ENCODE measurements at regions not wholly inside any gene's neighbourhood (a gene's known extent, or its start where the extent isn't known, plus 50 kb on each side); places are given as distances from the start of the nearest gene placed in this dataset.

DNA sequence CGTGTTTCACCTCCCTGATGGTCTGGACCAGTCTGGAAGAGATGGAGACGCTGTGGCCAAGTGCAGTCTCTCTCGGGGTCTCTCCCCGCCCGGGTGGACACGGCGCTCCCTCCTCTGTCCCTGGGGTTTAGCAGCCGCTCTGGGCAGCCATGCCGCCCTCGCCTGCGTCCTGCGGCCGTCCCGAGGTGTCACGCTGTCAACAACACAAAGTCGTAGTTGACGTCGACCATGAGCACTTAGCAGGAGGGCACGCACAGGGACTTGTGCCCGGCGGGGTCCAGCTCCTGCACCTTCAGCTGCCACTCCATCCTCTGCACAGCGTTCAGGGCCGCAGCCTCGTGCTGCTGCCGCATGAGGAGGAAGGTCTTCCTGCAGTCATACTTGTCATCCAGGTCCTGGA lies 368.9 kb downstream of the CDH9 start:
- no peak for DNase-seq (ENCODE audit: low spot score)

DNA sequence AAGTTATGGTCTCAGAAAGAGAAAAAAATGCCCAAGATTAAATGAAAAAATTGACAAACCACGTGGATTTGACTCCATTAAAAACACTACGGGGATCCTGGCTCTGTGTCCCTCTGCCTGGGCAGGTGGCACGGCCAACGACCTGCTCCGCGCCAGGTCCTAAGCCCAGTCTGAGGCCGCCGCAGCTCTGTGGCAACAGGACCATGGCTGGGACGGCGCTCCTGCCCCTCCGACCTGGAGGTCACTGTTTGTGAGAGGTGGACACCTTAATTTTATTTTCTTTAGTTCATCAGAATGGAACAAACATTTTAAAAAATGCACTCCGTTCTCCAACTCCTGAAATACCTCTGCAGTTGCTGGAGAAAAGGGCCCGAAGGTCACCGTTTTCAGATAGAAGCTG lies 369.4 kb downstream of the CDH9 start:
- no peak for DNase-seq (ENCODE audit: low spot score)

GRCh38 chr5:26666371-26666770 lies 372.0 kb downstream of the CDH9 start:
- no peak for DNase-seq (ENCODE audit: low spot score)

GRCh38 chr5:26663500-26663899 lies 374.9 kb downstream of the CDH9 start:
- DNase-seq (ENCODE audit: low spot score) = no peak

DNA sequence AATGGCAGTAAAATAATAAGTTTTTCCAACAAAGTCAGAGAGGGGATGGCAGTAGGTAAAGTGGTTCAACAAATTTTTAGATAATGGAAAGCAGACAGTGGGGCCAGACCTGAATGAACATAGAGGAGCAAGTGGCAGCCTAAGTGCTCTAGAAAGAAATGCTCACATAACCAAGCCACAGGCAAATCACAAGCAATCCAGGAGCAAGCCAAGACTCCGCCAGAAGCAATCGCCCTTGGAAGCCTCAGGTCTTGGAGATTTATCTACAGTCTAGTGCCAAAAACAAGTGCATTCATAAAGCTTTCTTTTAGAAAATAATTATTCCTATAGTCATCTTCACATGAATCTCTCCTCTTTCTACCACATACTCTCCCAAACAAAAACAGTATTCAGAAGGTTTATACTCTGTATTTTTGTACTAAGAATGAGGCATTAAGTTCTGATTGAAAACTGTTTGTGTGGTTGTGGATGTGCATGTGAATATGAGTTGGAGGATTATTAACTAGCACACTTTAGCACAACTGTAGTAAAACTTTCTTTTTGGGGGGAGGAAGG lies 375.5 kb downstream of the CDH9 start:
- DNase-seq (ENCODE audit: low spot score) = no peak

DNA sequence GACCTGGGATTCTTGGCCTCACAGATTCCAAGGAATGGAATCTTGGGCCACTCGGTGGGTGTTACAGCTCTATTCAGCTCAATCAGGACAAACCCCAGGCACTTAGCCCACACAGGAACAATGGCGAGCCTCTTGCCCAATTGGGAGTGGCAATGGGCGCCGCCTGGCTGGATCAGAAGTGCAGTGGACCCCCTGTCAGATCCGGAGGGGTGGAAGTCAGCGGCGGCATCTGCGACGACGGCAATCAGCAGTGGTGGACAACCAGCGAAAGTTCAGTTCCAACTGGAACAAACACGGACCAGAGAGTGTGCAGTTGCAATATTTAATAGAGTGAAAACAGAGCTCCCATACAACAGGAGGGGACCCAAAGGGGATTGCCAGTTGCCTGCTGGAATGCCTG lies 378.3 kb downstream of the CDH9 start:
- no peak for DNase-seq (ENCODE audit: low spot score)

- DNase-seq (ENCODE audit: low spot score) = no peak
These were observed 389.4 kb downstream of the CDH9 start for GRCh38 chr5:26649000-26649399.

DNA sequence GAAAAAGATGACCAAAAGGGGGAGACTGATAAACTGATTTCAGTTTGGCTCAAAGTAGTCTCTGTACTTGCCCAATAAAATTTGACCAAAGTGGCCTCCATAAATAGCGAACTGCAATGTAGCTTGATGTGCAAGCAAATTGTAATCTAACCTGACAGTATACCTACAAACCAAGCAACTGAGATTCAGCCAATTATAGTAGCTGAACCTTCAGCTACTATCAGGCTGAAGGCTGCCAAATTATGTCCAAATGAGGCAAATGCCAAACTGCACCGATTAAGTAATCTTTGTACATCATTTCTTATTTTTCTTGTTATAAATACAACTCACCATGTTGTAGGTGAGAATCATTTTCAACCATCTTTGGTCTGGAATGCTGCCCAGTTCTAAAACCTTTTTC lies 390.6 kb downstream of the CDH9 start:
- no peak for DNase-seq (ENCODE audit: low spot score)

DNA sequence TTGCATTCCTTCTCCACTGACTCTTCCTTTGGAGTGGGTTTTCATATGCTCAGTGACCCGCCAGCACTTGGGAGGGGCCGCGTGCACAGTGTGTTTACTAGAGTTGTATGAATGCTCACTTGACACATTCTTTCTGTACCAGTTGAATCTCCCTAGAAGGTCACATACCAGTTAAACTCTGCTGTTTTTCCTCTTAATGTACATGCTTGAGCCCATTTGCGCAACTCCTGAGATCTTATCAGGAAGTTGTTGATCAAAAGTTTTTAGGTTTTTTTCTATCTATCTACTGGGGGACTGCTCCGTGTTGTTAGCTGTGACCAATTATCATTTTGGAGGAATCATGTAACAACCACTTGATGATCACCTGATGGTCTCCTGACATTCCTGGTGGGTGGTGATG lies 392.7 kb downstream of the CDH9 start:
- no peak for DNase-seq (ENCODE audit: low spot score)

DNA sequence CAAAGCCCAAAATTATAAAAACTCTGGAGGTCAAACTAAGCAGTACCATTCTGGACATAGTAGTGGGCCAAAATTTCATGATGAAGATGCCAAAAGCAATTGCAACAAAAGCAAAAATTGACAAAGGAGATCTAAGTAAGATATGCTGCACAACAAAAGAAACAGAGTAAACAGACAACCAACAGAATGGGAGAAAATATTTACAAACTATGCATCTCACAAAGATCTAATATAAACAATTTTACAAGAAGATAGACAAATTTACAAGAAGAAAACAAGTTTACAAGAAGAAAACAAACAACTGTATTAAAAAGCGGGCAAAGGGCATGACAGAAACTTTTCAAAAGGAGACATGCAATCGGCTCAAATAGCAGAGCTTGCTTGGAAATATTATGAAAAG lies 396.9 kb downstream of the CDH9 start:
- DNase-seq (ENCODE audit: low spot score) = no peak

GRCh38 chr5:26625099-26625498 lies 413.3 kb downstream of the CDH9 start:
- no peak for DNase-seq (ENCODE audit: low spot score)

DNA sequence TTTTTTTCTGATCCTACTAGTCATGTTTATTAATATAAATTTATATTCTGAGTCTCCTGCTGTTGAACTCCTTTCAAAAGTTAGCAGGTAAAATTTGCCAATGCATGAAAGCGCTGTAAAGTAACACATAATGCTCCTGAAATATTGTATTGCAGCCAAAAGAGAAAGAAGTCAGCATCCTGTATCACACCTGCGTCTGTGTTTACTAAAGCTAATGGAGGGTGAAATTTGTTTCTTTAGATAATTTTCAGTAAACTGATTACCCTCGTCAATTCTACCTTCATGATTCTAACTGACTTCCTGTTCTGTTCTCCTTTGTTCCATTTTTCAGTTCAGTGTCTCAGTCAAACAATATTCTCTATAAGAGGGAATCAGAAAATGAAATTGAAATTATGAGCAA lies 415.4 kb downstream of the CDH9 start:
- no peak for DNase-seq (ENCODE audit: low spot score)

GRCh38 chr5:26610577-26610976 lies 427.8 kb downstream of the CDH9 start:
- DNase-seq (ENCODE audit: low spot score) = no peak

DNA sequence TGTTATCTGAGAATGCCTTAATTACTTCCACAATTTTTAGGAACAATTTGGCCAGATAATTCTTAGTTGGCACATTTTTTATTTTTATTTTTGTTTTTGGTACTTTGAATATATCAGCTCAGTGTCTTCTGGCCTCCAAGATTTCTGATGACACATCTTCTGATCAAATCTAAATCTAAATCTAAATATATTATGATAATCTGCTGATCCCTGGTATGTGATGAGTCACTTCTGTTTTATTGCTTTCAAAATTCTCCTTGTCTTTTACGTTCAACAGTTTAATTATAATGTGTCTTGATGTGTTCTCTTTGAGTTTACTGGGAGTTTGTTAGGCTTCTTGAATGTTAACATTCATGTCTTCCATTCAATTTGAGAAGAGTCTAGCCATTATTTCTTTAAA lies 436.8 kb downstream of the CDH9 start:
- DNase-seq (ENCODE audit: low spot score) = no peak

GRCh38 chr5:26582350-26583045 lies 455.9 kb downstream of the CDH9 start:
- DNase-seq (ENCODE audit: low spot score) = no peak

GRCh38 chr5:26579712-26580111 lies 458.7 kb downstream of the CDH9 start:
- no peak for DNase-seq (ENCODE audit: low spot score)

GRCh38 chr5:26578002-26578401 lies 460.4 kb downstream of the CDH9 start:
- DNase-seq (ENCODE audit: low spot score) = no peak

- no peak for DNase-seq (ENCODE audit: low spot score)
These were observed 465.9 kb downstream of the CDH9 start for GRCh38 chr5:26572480-26572879.

DNA sequence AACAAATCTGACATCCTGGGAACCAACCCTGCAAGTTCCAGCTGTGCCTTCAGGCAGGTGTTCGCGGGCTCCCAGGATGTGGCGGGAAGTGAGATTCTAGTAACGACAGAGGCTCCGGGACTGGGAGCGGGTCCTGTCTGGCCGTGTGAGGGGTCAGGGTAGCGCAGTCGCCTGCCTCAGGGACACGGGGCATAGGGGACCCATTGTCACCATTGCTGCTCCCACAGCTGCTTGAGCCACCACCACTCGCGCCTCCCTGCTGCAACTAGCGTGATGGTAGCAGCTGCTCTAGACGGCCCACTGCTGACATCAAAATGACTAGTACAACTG lies 468.5 kb downstream of the CDH9 start:
- DNase-seq (ENCODE audit: low spot score) = no peak

- no peak for DNase-seq (ENCODE audit: low spot score)
These were observed 469.0 kb downstream of the CDH9 start for GRCh38 chr5:26569241-26569928.

- DNase-seq (ENCODE audit: low spot score) = no peak
These were observed 470.1 kb downstream of the CDH9 start for GRCh38 chr5:26568316-26568715.

GRCh38 chr5:26563979-26564378 lies 474.4 kb downstream of the CDH9 start:
- no peak for DNase-seq (ENCODE audit: low spot score)

- DNase-seq (ENCODE audit: low spot score) = no peak
These were observed 485.3 kb downstream of the CDH9 start for GRCh38 chr5:26553079-26553478.

GRCh38 chr5:26543987-26544386 lies 494.4 kb downstream of the CDH9 start:
- DNase-seq (ENCODE audit: low spot score) = no peak

All from HuH-7.5 (cell line).